Body of pancreas (tissue), 4 donors: ENCODE measurements at regions not wholly inside any gene's neighbourhood (a gene's known extent, or its start where the extent isn't known, plus 50 kb on each side); places are given as distances from the start of the nearest gene placed in this dataset.

ENCODE experiments used
- ATAC-seq: fragments of 150-250 bp; one replicate; pipeline ENCODE4 v1.9.1; 2016
- DNase-seq, 4 donors: peaks; one replicate each; pipeline ENCODE4 v3.0.0-alpha.2; 2019
- H3K27ac ChIP-seq, 4 donors: fragments of 200-600 bp; sonication (generic); 1 replicate in 3 of 4; 2 replicates in 1 of 4; pipeline versions ENCODE4 v1.5.1 to v1.6.1; 2016 to 2019; ENCODE audit warnings: mild to moderate bottlenecking in 1 of 4, mixed read lengths in 1 of 4, moderate library complexity in 1 of 4
- H3K27me3 ChIP-seq, 2 donors: fragments of 200-600 bp; sonication (generic); one replicate each; pipeline ENCODE4 v1.6.0; 2016; ENCODE audit warnings: mild to moderate bottlenecking in 1 of 2
- H3K36me3 ChIP-seq, 2 donors: fragments of 200-600 bp; sonication (generic); replicated peaks in 1 of 2; 2 replicates each; pipeline ENCODE4 v1.5.1; 2016; ENCODE audit warnings: low read depth in 2 of 2; ENCODE audit not compliant: insufficient read depth in 1 of 2
- H3K4me1 ChIP-seq: fragments of 200-600 bp; sonication (generic); one replicate; pipeline ENCODE4 v1.6.0; 2016
- H3K4me3 ChIP-seq, 2 donors: fragments of 200-600 bp; sonication (generic); 1 replicate in 1 of 2; 2 replicates in 1 of 2; pipeline ENCODE4 v1.5.1; 2016 to 2019
- H3K9me3 ChIP-seq, 3 donors: fragments of 200-600 bp; sonication (generic); 1 replicate in 2 of 3; 2 replicates in 1 of 3; pipeline ENCODE4 v1.5.1; 2016
- POLR2A ChIP-seq, 3 donors: fragments of 450-650 bp; IDR thresholded peaks; one replicate each; pipeline ENCODE4 v1.6.1; 2016; ENCODE audit warnings: antibody characterized with exemption in 3 of 3, mild to moderate bottlenecking in 2 of 3
- WGBS, 2 donors: methylation state at CpG; one replicate each; pipeline ENCODE4 v1.1.5; 2017; 5-methylcytosine and 5-hydroxymethylcytosine counted together
- intact Hi-C: fragments of 100-400 bp; cut with DNase I; formaldehyde crosslinking; loops from one replicate; pipeline ENCODE4 v1.15.1; 2023
- TF ChIP-seq, protein P1 (sequence below), 7 experiments: fragments of 450-650 bp in 4 of 7; fragments of 200-600 bp in 3 of 7; sonication (generic) in 3 of 7; IDR thresholded peaks; one replicate each; pipeline ENCODE4 v1.5.1; 2016 to 2019; ENCODE audit warnings: antibody characterized with exemption in 7 of 7

DNA sequence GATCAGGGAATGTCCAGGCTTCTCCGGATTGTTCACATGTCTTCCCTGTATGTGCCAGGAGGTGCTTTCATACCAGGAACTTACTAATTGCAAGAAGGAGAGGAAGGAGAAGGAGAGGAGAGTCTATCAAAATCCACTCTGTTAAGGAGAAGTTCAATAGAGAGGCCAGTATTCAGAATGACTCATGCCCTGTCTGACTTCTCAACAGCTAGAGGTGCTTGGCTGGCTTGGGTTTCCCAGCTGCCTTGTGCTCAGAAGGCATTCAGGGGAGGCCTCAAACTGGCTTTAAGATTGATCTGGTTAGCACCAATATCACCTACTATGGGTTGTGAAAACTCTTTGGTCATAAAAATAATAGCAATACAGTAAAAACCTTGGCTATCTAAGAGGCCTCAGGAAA lies 167.9 kb upstream of the GLRA1 start:
- Histone ChIP-seq H3K36me3 (no peaks in the 10 kb centered on the region), H3K27me3 (no peaks in the 10 kb centered on the region), H3K9me3 (no peaks in the 10 kb centered on the region), H3K27ac (no peak overlapping the region), H3K4me1 (no peaks in the 10 kb centered on the region), H3K4me3 (no peak overlapping the region)
- no peak for ATAC-seq
- TF ChIP-seq, protein P1, sequence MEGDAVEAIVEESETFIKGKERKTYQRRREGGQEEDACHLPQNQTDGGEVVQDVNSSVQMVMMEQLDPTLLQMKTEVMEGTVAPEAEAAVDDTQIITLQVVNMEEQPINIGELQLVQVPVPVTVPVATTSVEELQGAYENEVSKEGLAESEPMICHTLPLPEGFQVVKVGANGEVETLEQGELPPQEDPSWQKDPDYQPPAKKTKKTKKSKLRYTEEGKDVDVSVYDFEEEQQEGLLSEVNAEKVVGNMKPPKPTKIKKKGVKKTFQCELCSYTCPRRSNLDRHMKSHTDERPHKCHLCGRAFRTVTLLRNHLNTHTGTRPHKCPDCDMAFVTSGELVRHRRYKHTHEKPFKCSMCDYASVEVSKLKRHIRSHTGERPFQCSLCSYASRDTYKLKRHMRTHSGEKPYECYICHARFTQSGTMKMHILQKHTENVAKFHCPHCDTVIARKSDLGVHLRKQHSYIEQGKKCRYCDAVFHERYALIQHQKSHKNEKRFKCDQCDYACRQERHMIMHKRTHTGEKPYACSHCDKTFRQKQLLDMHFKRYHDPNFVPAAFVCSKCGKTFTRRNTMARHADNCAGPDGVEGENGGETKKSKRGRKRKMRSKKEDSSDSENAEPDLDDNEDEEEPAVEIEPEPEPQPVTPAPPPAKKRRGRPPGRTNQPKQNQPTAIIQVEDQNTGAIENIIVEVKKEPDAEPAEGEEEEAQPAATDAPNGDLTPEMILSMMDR (IDR thresholded peaks at IDR 0.05): no peak
- no peak for TF ChIP-seq POLR2A (IDR thresholded peaks at IDR 0.05)
- intact Hi-C loops: no loop called here
- DNase-seq: no peak
- WGBS, 2 donors: 59 to 68% methylated on average over 1 of the region's 1 CpG

DNA sequence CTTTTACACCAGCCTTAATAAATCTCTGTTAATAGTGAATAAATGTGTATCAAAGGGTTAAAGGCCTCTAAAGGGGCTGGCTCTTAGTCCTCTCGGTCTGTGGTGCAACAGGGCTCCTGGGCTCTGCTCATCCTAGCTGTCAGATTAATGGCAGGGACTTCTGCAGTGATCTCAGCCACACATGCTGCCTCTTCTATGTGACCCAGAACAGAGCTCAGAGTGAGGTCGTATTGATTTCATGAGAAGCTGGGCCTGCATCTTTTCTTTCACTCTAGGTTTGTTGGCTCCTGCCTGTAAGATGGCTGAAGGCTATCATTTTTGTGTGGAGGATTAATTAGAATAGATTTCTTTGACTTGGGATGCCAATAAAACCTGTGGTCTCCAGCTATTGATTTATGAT lies 165.0 kb upstream of the GLRA1 start:
- H3K4me1 ChIP-seq: no peaks in the 10 kb centered on the region
- no peak overlapping the region for H3K27ac ChIP-seq
- H3K9me3 ChIP-seq: no peaks in the 10 kb centered on the region
- H3K36me3 ChIP-seq: no peaks in the 10 kb centered on the region
- 19 to 35% methylated on average over 2 of the region's 2 CpGs for WGBS, 2 donors
- intact Hi-C loops: no loop called here
- no peaks in the 10 kb centered on the region for H3K27me3 ChIP-seq
- ATAC-seq (no peak), DNase-seq (no peak)
- no peak overlapping the region for H3K4me3 ChIP-seq
- no peak for TF ChIP-seq POLR2A (IDR thresholded peaks at IDR 0.05)
- TF ChIP-seq, protein P1 (IDR thresholded peaks at IDR 0.05): no peak

DNA sequence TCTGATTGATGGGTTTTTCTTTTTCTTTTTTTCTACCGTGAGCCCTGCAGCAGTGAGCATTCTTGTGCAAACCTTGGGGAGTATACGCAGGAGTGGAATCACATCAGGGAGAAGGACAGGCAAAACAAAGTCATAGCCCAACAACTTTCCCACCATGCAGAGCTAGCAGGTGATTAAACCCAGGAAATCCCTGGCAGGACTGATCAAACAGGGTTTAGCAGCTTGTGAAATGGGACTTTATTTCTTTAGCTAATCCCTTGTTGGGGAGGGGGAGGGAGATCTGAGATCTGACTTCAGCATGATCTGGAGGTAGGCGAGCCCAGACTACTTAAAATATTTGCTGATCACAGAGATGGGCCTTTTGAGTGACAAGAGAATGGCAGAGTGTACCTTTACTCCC lies 162.0 kb upstream of the GLRA1 start:
- Histone ChIP-seq H3K9me3 (no peaks in the 10 kb centered on the region), H3K27ac (no peak overlapping the region), H3K4me3 (no peak overlapping the region), H3K27me3 (no peaks in the 10 kb centered on the region), H3K36me3 (no peaks in the 10 kb centered on the region), H3K4me1 (no peaks in the 10 kb centered on the region)
- no peak for DNase-seq
- intact Hi-C loops: no loop called here
- TF ChIP-seq, protein P1 (IDR thresholded peaks at IDR 0.05): no peak
- no peak for TF ChIP-seq POLR2A (IDR thresholded peaks at IDR 0.05)
- ATAC-seq: no peak
- 33% methylated on average over 3 of the region's 3 CpGs for WGBS, 2 donors

DNA sequence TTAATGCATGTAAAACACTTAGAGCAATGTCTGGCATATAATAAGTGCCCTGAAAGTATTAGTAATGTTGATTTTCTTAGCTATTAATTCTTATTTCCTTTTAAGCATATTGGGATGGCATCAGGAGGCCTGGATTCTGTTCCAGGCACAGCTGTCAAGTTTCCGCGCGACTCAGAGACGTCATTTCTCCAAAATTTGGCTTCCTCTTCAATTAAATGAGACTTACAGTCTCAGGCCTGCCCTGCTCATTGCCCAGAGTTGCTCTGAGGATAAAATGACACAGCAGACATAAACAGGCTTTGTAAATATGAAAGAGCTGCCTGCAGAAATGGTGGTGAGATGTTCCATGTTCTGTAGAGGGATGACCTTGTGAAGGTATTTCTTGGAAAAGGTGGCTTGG lies 159.8 kb upstream of the GLRA1 start:
- Histone ChIP-seq H3K9me3 (no peaks in the 10 kb centered on the region), H3K4me3 (no peak overlapping the region), H3K27me3 (no peaks in the 10 kb centered on the region), H3K4me1 (no peaks in the 10 kb centered on the region), H3K36me3 (no peaks in the 10 kb centered on the region), H3K27ac (no peak overlapping the region)
- DNase-seq: no peak
- ATAC-seq: no peak
- TF ChIP-seq, protein P1 (IDR thresholded peaks at IDR 0.05): no peak
- no peak for TF ChIP-seq POLR2A (IDR thresholded peaks at IDR 0.05)
- intact Hi-C loops: no loop called here
- WGBS, 2 donors: 71 to 74% methylated on average over 4 of the region's 4 CpGs

DNA sequence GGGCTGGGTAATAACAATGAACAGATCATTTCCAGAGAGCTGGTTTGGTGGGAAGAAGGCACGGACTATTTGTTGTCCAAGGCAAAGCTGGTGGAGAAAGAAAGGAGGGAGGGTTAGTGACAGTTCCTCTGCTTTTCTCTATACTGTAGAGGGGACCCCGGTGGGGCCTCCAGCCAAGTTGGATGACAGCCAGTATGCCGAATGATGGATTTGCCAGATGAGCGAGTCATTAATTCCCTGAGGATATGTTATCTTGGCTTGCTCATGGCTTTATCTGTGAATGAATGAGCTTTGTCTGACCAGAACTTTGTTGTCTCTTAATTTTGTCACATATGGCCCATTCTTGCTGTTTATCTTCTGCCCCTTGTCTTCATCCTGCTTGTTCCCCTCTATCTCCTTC lies 158.6 kb upstream of the GLRA1 start:
- WGBS, 2 donors: 58 to 64% methylated on average over 4 of the region's 4 CpGs
- no peak for DNase-seq
- Histone ChIP-seq H3K27me3 (no peaks in the 10 kb centered on the region), H3K9me3 (no peaks in the 10 kb centered on the region), H3K36me3 (no peaks in the 10 kb centered on the region), H3K4me1 (no peaks in the 10 kb centered on the region), H3K4me3 (no peak overlapping the region), H3K27ac (no peak overlapping the region)
- intact Hi-C loops: no loop called here
- no peak for ATAC-seq
- TF ChIP-seq POLR2A (IDR thresholded peaks at IDR 0.05): no peak
- TF ChIP-seq, protein P1 (IDR thresholded peaks at IDR 0.05): no peak
